ENCODE measurements at regions not wholly inside any gene's neighbourhood (a gene's known extent, or its start where the extent isn't known, plus 50 kb on each side); places are given as distances from the start of the nearest gene placed in this dataset.
A peak's percentile ranks its signal among the peaks of the same experiment; 100 is the strongest.
"Not testable (repeated sequence)": the region's sequence is repeated elsewhere in the genome, so short reads cannot be mapped to it uniquely, and the experiment has no call there.

GRCh38 chr5:3481175-3481574 is 114.5 kb upstream of the IRX1 start:
- DNase-seq, result no peak

GRCh38 chr5:3475674-3476073 is 120.0 kb upstream of the IRX1 start:
- DNase-seq, result no peak

- no peak for DNase-seq
Observed at GRCh38 chr5:3466392-3466791, 129.2 kb upstream of the IRX1 start.

GRCh38 chr5:3460416-3460815 is 135.2 kb upstream of the IRX1 start:
- no peak for DNase-seq

- DNase-seq, result no peak
Observed at GRCh38 chr5:3456121-3456681, 139.4 kb upstream of the IRX1 start.

GRCh38 chr5:3454028-3454427 is 141.6 kb upstream of the IRX1 start:
- not testable (repeated sequence) for DNase-seq

- no peak for DNase-seq
Observed at GRCh38 chr5:3452622-3453021, 143.0 kb upstream of the IRX1 start.

GRCh38 chr5:3451961-3452360 is 143.7 kb upstream of the IRX1 start:
- DNase-seq, result no peak

- DNase-seq, result no peak
Observed at GRCh38 chr5:3449481-3449880, 146.2 kb upstream of the IRX1 start.

- no peak for DNase-seq
Observed at GRCh38 chr5:3446410-3446809, 149.2 kb upstream of the IRX1 start.

- not testable (repeated sequence) for DNase-seq
Observed at GRCh38 chr5:3445517-3445916, 150.1 kb upstream of the IRX1 start.

- DNase-seq, result no peak
Observed at GRCh38 chr5:3432135-3432534, 163.5 kb upstream of the IRX1 start.

GRCh38 chr5:3430691-3431090 is 164.9 kb upstream of the IRX1 start:
- DNase-seq, result no peak

- DNase-seq, result no peak
Observed at GRCh38 chr5:3429962-3430361, 165.7 kb upstream of the IRX1 start.

- DNase-seq, result peak; percentile 12 to 58
Observed at GRCh38 chr5:3428334-3428733, 167.3 kb upstream of the IRX1 start.

- DNase-seq, result no peak
Observed at GRCh38 chr5:3424946-3425345, 170.7 kb upstream of the IRX1 start.

- no peak for DNase-seq
Observed at GRCh38 chr5:3417376-3417943, 178.2 kb upstream of the IRX1 start.

- no peak for DNase-seq
Observed at GRCh38 chr5:3414371-3414770, 181.3 kb upstream of the IRX1 start.

GRCh38 chr5:3412146-3412545 is 183.5 kb upstream of the IRX1 start:
- DNase-seq, result no peak

- no peak for DNase-seq
Observed at GRCh38 chr5:3411363-3411762, 184.3 kb upstream of the IRX1 start.

GRCh38 chr5:3401635-3402034 is 194.0 kb upstream of the IRX1 start:
- no peak for DNase-seq

- no peak for DNase-seq
Observed at GRCh38 chr5:3400659-3401058, 195.0 kb upstream of the IRX1 start.

- DNase-seq, result no peak
Observed at GRCh38 chr5:3394891-3395599, 200.6 kb upstream of the IRX1 start.

GRCh38 chr5:3393920-3394597 is 201.6 kb upstream of the IRX1 start:
- peak; percentile 33 to 65 for DNase-seq
